HG02852 (cell line): ENCODE measurements at regions not wholly inside any gene's neighbourhood (a gene's known extent, or its start where the extent isn't known, plus 50 kb on each side); places are given as distances from the start of the nearest gene placed in this dataset.

Experiments
- ATAC-seq: cut with Tn5 transposase; IDR thresholded peaks from one replicate; pipeline ENCODE4 v1.9.1; 2021; ENCODE audit warnings: mild to moderate bottlenecking, moderate library complexity; ENCODE audit not compliant: unreplicated experiment

DNA sequence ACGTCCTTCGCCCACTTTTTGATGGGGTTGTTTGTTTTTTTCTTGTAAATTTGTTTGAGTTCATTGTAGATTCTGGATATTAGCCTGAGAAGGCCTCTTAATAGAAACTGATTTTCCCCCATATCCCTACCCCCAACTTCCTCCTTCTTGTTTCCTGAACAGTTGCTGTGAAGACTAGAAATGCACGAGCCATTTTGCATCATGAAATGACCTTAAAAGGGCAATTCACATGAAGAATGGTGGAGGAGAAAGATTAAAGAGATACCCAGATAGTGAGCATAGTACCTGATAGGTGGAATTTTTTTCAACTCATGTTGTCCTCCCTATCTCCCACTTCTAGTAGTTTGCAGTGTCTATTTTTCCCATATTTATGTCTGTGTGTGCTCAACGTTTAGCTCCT lies 55.2 kb upstream of the KCNH8 start:
- ATAC-seq: no peak

DNA sequence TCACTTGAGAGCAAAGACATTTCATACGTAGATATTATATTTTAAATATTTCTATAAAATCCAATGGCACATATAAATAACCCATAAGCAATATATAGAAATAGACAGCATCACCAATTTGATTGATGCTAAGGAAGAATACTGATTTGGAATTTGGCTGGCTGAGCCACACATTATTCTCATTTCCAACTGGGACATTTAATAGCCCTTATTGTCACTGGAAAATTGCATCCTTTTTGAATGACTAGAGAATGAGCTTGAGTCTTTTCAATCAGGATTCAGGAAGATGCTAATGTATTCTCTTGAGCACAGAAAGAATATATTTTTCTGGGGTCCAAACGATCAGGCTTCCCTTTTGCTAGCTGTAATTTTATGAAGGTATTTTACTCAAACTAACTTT lies 70.9 kb upstream of the KCNH8 start:
- no peak for ATAC-seq

DNA sequence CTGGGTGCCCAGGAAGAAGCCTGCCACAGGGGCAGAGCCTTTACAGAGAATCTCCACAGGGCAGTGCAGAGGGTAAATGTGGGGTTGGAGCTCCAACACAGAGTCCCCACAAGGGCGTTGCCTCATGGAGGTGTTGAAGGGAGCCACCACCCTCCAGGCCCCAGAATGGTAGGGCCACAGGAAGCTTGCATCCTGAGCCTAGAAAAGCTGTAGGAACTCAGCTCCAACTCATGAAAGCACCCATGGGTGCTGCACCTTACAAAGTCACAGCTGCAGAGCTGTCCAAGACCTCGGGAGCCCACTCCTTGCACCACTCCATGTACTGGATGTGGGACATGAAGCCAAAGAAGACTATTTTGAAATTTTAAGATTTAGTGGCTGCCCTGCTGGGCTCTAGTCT lies 73.3 kb upstream of the KCNH8 start:
- ATAC-seq: no peak

- ATAC-seq: no peak
These were observed 73.9 kb upstream of the KCNH8 start for GRCh38 chr3:19074257-19074900.

DNA sequence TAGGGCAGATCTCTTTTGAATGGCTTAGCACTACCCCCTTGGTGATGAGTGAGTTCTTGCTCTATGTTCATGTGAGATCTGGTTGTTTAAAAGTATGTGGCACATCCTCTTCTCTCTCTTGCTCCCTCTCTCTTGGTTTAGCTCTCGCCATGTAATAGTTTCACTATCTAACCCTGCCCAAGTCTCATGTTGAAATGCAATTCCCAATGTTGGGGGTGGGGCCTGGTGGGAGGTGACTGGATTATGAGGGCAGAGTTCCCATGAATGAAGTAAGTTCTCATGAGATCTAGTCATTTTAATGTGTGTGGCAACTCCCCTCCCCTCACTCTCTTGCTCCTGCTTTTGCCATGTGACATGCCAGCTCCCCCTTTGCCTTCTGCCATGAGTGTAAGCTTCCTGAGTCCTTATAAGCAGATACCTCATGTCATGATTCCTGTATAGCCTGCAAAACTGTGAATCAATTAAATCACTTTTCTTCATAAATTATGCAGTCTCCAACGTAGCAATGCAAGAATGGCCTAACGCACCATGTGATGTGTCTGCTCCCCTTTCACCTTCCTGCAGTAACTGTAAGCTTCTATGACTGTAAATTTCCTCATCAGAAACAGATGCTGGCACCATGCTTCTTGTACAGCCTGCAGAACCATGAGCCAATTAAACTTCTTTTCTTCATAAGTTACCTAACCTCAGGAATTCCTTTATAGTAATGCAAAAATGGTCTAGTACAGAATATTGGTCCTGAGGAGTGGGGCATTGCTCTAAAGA lies 74.8 kb upstream of the KCNH8 start:
- no peak for ATAC-seq

DNA sequence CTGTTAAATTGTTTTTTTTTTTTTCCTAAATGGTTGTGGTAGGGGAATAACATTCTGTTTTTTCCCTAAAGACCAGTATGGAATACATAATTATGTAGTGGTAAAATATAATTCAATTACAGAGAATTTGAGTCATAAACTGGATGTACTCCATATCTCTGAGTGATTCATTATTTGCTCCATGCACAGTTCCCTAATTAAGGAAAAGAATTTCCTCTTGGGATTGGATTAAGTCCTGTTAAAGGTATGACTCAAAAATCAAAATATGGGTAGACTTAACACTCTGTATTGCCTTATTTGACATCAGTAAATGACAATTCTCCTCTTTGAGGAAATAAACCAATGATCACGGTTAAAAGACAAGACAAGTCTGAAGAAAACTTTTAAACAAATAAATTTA lies 78.0 kb upstream of the KCNH8 start:
- ATAC-seq: no peak

GRCh38 chr3:19065027-19065426 lies 83.3 kb upstream of the KCNH8 start:
- ATAC-seq: no peak

DNA sequence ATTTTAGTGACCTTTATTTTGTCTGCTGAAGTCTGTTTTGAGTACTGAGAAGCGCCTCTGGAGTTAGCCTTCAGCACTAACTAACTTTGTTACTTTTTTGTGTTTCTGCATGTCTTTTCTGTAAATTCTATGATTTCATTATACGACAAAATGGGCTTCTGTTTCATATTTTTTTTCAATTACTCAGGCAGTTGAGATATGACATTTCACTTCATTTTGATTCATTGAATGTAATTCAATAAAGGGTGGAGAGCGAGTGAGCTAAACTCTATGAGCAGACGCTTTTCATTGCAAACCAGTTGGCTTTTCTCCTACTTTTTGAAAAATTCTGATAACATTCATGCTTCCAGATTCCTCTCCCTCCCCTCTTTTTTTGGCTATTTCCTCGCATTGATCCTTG lies 84.4 kb upstream of the KCNH8 start:
- no peak for ATAC-seq

GRCh38 chr3:19060404-19060803 lies 87.9 kb upstream of the KCNH8 start:
- no peak for ATAC-seq

GRCh38 chr3:19052874-19053273 lies 95.4 kb upstream of the KCNH8 start:
- ATAC-seq: no peak

GRCh38 chr3:19046440-19046839 lies 101.9 kb upstream of the KCNH8 start:
- ATAC-seq: no peak

GRCh38 chr3:19030522-19030839 lies 117.8 kb upstream of the KCNH8 start:
- ATAC-seq: no peak

GRCh38 chr3:19029837-19030521 lies 118.3 kb upstream of the KCNH8 start:
- ATAC-seq: no peak

GRCh38 chr3:19025441-19025840 lies 122.9 kb upstream of the KCNH8 start:
- no peak for ATAC-seq

GRCh38 chr3:19022546-19022945 lies 125.8 kb upstream of the KCNH8 start:
- ATAC-seq: no peak

GRCh38 chr3:19016851-19017250 lies 131.5 kb upstream of the KCNH8 start:
- no peak for ATAC-seq

GRCh38 chr3:19013879-19014278 lies 134.4 kb upstream of the KCNH8 start:
- no peak for ATAC-seq

GRCh38 chr3:19012846-19013245 lies 135.5 kb upstream of the KCNH8 start:
- no peak for ATAC-seq

- no peak for ATAC-seq
These were observed 145.7 kb upstream of the KCNH8 start for GRCh38 chr3:19002606-19003005.

DNA sequence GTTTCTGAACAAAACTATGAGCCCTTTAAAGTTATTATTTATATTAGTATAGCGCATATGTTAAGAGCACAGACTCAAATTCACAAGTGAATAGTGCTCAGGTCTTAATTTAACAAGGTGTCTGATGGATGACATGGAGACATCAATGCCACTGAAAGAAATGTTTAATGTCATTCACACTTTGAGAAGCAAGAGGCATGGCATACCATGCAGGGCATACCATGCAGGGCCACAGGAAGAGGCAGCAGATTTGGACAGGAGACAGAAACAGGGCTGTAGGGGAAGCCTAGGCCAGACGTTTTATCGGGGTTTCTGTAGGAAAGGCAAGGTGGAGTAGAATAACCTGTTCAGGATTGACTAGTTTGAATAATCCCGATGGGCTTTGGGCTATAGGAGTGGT lies 150.2 kb upstream of the KCNH8 start:
- ATAC-seq: no peak

GRCh38 chr3:18992709-18993108 lies 155.6 kb upstream of the KCNH8 start:
- ATAC-seq: no peak

DNA sequence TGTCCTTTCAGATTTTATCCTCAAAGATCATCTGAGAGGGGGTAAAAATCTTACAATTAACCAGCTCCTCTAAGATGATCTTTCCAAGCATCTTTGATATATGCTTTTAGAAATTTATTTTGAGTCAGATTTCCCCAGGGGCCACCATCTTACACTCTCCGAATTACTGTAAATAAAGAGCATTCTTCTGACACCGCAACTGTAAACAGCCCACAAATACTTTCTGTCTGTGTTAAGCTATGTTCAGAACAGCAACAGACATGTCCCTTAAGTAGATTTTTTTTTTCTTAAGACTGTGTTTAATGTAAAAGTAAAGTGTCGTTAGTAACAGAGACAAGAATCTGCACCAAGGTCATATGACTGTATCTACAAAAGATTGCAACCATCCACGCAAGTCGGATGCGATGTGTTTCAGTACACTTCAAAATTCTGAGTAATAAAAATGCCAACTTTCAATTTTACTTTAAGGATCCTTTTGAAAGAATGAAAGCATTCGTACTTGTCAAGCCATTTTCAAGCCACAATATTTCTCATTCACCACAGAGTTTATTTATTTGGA lies 159.0 kb upstream of the KCNH8 start:
- ATAC-seq: no peak
